ENCODE measurements at regions not wholly inside any gene's neighbourhood (a gene's known extent, or its start where the extent isn't known, plus 50 kb on each side); places are given as distances from the start of the nearest gene placed in this dataset.
"Not testable (repeated sequence)": the region's sequence is repeated elsewhere in the genome, so short reads cannot be mapped to it uniquely, and the experiment has no call there.

- in situ Hi-C loops (cut with HindIII; ENCODE audit: low sequenced_read_pairs): not testable (repeated sequence)
Measured at GRCh38 chr1:91207691-91208090, 185.9 kb upstream of the ZNF644 start.

GRCh38 chr1:91204150-91204549, 182.3 kb upstream of the ZNF644 start:
- DNase-seq (ENCODE audit: low spot score); in situ Hi-C loops (cut with HindIII; ENCODE audit: low sequenced_read_pairs): not testable (repeated sequence)

More at GRCh38 chr1:91207691-91208090, 185.9 kb upstream of the ZNF644 start:
- DNase-seq (ENCODE audit: low spot score): not testable (repeated sequence)

DNA sequence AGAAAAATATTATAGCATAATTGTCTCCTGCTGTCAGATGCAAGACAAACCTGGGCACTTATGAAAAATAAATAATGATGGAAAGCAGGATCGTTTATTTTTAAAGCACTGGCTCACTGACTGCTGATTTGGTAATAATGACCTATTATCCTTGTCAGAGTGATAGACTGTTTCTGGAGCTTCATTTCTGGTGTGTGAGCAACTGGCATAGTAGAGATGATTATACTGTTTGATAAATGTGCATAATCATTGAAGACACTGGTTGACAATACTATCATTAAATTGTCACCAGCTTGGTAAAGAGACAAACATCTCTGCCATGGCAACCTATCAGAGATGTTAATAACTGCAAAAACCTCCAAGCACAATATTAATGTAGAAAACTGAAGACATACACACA, 179.9 kb upstream of the ZNF644 start:
- DNase-seq (ENCODE audit: low spot score): no peak
- in situ Hi-C loops (cut with HindIII; ENCODE audit: low sequenced_read_pairs): no loop called here

DNA sequence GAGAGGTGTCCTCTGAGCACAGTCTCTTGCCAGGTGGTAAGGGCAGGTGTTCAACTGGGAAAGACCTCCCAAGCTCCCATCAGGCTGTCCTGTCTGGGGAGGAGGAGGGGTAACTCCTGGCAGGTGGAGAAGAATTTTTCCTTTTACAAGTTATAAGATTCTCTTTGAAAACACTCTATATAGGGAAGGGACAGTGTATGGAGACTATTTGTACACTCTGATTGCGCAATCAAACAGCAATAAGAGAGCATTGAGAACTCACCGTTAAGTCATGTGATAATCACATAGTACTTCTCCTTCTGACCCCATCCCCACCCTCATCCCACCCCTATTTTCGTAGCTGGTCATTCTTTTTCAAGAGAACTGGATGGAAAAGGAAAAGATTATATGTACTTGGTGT, 179.3 kb upstream of the ZNF644 start:
- DNase-seq (ENCODE audit: low spot score): no peak

DNA sequence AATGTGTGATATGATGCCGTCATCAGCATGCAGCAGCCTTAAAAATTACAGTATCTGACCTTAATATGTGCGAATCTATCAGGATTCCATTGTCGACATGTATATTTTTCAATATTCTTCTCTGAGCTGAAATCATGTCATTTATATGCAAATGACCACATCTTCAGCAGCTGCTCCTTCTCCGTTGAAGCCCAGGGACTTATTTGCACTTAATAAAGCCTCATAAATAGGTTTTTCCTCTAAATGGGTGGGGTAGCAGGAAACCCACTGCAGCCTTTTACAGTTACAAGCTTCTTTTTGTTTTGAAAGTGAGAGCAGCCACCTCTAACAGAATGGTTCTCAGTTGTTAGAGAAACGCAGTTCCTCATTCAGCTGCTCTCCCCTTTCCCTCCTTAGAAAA, 178.8 kb upstream of the ZNF644 start:
- in situ Hi-C loops (cut with HindIII; ENCODE audit: low sequenced_read_pairs): no loop called here
- no peak for DNase-seq (ENCODE audit: low spot score)

More for the DNA sequence above, 179.3 kb upstream of the ZNF644 start:
- in situ Hi-C loops (cut with HindIII; ENCODE audit: low sequenced_read_pairs): no loop called here

- DNase-seq (ENCODE audit: low spot score): no peak
- in situ Hi-C loops (cut with HindIII; ENCODE audit: low sequenced_read_pairs): no loop called here
Measured at GRCh38 chr1:91199988-91200387, 178.2 kb upstream of the ZNF644 start.

GRCh38 chr1:91190996-91191395, 169.2 kb upstream of the ZNF644 start:
- DNase-seq (ENCODE audit: low spot score): no peak
- in situ Hi-C loops (cut with HindIII; ENCODE audit: low sequenced_read_pairs): no loop called here

- peak; percentile 37 for DNase-seq (ENCODE audit: low spot score)
- in situ Hi-C loops (cut with HindIII; ENCODE audit: low sequenced_read_pairs): no loop called here
Measured at GRCh38 chr1:91189096-91189495, 167.3 kb upstream of the ZNF644 start.

DNA sequence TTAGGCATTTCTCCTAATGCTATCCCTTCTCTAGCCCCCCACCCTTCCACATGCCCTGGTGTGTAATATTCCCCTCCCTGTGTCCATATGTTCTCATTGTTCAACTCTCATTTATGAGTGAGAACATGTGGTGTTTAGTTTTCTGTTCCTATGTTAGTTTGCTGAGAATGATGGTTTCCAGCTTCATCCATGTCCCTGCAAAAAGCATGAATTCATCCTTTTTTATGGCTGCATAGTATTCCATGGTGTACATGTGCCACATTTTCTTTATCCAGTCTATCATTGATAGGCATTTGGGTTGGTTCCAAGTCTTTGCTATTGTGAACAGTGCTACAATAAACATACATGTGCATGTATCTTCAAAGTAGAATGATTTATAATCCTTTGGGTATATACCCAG, 161.0 kb upstream of the ZNF644 start:
- in situ Hi-C loops (cut with HindIII; ENCODE audit: low sequenced_read_pairs); DNase-seq (ENCODE audit: low spot score): not testable (repeated sequence)

DNA sequence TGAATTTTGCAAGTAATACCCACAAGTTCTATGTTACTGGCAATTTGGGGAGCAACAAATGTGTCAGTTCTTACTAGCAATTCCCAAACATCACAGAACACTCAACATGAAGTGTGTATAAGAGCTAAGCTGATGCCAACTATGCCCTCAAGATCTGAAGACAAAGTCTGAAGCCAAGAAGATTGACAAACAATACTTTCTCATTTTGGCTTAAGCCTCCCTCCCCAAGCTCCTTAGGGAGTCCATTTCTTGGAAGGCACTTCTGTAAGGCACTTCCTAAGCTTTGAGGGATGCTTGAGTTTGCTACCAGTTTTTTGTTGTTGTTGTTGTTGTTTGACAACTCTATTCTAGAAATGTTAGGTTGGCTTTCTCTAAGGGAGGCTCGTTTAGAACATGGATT, 154.4 kb upstream of the ZNF644 start:
- in situ Hi-C loops (cut with HindIII; ENCODE audit: low sequenced_read_pairs): no loop called here
- no peak for DNase-seq (ENCODE audit: low spot score)

DNA sequence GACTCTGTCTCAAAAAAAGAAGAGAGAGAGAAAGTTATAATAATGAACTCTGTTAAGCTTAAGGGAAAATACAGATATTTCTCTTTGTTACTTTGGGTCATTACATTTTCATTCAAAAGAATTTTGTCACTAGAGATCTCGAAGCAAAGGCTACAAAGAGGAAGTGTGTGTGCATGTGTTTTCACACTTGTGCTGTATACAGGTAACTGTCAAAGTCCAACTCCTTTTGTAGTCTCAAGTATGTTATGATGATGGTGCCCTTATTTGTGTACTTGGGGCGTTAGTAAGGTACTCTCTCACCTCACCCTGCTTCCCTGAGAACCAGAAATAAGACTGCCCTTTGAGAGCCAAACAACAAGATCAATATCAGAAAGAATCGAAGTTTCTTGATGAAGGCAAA, 152.9 kb upstream of the ZNF644 start:
- in situ Hi-C loops (cut with HindIII; ENCODE audit: low sequenced_read_pairs): no loop called here
- no peak for DNase-seq (ENCODE audit: low spot score)

GRCh38 chr1:91173346-91173890, 151.6 kb upstream of the ZNF644 start:
- no peak for DNase-seq (ENCODE audit: low spot score)
- in situ Hi-C loops (cut with HindIII; ENCODE audit: low sequenced_read_pairs): no loop called here

DNA sequence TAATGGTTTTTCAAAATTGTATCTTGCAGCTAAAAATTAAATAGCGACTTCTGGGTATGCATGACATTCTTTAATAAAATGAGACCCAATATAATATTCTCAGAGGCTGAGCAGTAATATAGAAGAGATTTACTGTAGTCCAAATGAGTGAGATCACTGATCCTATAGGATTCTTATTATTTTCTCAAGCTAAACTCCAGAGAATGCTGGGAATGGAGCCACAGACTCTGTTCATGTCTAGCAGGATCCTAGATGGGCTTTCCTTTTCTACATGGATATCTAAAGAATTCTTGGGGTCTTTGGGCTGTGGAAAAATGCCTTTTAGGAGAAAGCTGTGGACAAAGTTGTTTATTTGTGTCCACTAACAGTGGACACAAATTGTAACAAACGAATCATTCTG, 150.7 kb upstream of the ZNF644 start:
- DNase-seq (ENCODE audit: low spot score): no peak
- in situ Hi-C loops (cut with HindIII; ENCODE audit: low sequenced_read_pairs): no loop called here

GRCh38 chr1:91171898-91172297, 150.1 kb upstream of the ZNF644 start:
- in situ Hi-C loops (cut with HindIII; ENCODE audit: low sequenced_read_pairs): no loop called here
- no peak for DNase-seq (ENCODE audit: low spot score)

- in situ Hi-C loops (cut with HindIII; ENCODE audit: low sequenced_read_pairs): no loop called here
- no peak for DNase-seq (ENCODE audit: low spot score)
Measured at GRCh38 chr1:91170571-91170970, 148.7 kb upstream of the ZNF644 start.

DNA sequence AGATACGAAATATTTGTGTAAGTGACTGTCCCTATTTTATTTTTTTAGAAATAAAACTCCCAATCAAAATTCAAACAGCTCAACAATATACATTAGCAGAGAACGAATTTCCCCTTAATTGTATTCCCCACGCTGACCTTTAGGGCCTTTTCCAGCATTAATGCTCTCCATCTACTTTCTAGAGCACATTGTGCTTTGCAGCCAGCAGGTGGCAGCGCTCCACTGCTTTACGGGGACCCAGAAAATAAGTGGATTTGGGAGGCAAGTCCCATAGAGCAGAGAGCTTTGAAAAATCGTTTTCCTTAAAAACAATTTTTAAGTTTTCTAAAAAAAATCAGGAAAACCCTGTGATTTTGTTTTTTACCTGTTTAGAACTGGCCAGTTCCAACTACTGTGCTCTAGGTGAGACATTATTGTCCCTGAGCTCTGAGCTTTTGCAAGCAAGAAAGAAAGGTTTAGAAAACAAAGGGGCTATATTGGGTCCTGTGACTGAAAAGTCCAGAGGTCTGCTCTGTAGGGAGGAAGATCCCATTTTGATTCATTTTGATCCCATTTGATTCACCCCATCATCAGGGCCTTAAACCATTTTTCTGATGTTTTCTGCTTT, 144.4 kb upstream of the ZNF644 start:
- in situ Hi-C loops (cut with HindIII; ENCODE audit: low sequenced_read_pairs): no loop called here
- peak; percentile 79 for DNase-seq (ENCODE audit: low spot score)

DNA sequence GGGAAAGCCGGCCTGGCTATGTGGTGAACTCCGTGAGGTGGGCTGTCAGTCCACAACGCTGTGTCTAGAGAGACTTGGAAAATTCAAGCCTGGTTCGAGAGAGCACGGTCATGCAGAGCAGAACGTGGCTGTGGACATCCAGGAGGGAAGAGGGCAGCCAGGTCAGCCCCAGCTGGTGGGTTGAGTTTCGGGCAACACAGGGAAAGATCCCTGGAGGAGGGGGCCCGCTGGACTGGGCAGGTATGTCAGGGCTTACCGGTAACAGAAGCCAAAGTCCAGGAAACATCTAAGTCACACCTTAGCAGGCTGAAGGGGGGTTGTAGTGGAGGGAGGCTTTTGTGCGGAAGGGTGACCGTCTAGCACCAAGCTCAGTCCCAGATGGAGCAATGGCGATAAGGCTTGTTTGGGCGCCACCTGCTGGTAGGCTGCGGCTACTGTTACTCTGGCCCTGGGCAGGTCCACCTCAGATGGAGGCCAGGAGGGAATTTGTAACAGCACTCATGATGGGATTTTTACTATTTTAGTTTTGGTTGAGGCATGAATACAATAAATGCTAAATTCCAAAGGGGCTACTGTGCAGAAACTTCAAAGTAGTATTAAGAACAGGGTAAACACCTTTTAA, 143.3 kb upstream of the ZNF644 start:
- in situ Hi-C loops (cut with HindIII; ENCODE audit: low sequenced_read_pairs): no loop called here

GRCh38 chr1:91162613-91163012, 140.8 kb upstream of the ZNF644 start:
- DNase-seq (ENCODE audit: low spot score): no peak
- in situ Hi-C loops (cut with HindIII; ENCODE audit: low sequenced_read_pairs): no loop called here

More for the DNA sequence above, 143.3 kb upstream of the ZNF644 start:
- DNase-seq (ENCODE audit: low spot score): peak; percentile 80

- in situ Hi-C loops (cut with HindIII; ENCODE audit: low sequenced_read_pairs): no loop called here
- DNase-seq (ENCODE audit: low spot score): no peak
Measured at GRCh38 chr1:91161749-91162148, 139.9 kb upstream of the ZNF644 start.

DNA sequence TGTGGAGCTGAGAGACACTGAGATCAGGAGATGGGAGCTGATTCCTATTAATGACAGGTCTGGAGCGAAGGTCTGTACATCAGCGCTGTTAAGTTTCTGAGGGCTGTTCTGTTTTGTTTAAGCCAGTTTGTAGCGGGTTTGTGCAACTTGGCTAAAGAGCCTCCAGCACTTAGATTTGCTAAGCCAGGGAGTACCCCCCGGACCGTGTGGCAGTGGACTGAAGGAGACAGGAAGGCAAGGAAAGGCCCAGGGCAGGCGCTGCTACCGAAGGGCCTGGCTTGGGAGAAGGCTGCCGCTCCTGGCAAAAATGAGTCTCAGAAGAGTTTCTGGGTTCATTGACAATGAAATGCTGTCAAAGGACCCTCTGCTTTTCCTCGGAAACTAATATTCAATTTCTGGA, 139.3 kb upstream of the ZNF644 start:
- DNase-seq (ENCODE audit: low spot score): no peak
- in situ Hi-C loops (cut with HindIII; ENCODE audit: low sequenced_read_pairs): no loop called here

Data from G401 (cell line).